Skin of body (tissue), 1 donor: ENCODE measurements at regions not wholly inside any gene's neighbourhood (a gene's known extent, or its start where the extent isn't known, plus 50 kb on each side); places are given as distances from the start of the nearest gene placed in this dataset.
"Not testable (repeated sequence)": the region's sequence is repeated elsewhere in the genome, so short reads cannot be mapped to it uniquely, and the experiment has no call there.

Experiments
- DNase-seq: peaks from one replicate; lab custom pipeline; 2025; lab: John Stamatoyannopoulos, UW

DNA sequence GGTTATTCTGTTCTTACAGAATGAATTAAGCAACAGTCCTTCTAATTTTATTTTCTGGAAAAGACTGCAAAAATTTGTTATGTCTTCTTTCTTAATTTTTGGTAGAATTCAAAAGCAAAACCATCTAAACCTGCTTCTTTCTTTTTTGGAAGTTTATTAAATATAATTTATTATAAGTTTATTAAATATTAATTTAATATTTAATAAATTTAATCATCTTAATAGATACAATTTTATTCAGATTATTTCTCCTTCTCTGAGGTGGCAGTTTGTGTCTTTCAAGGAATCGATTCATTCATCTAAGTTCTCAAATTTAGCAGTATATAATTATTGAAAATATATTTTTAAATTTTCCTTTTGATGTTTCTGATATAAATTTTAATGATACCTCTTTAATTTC lies 837.5 kb upstream of the LRRC4C start:
- no peak for DNase-seq

GRCh38 chr11:42299780-42300179 lies 840.3 kb upstream of the LRRC4C start:
- DNase-seq = no peak

- no peak for DNase-seq
These were observed 842.3 kb upstream of the LRRC4C start for GRCh38 chr11:42301777-42302176.

DNA sequence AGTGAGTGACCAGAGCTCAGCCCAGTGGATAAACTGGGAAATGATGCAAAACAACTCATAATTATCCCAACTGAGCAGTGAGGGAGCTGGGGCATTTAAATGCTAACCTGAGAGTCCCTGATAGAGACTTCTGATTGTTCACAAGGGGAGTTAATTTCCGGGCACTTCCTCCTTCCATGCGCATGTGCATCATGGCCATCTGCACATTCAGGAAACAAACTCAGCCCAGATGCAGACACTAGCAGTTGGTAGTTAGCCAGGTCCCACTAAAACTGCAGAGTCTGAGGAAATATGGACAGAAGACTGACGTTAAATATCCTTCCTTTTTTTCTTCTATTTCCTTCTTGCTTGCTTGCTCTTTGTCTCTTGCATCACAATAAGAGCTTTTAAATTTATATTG lies 852.1 kb upstream of the LRRC4C start:
- peak; percentile 62 for DNase-seq

DNA sequence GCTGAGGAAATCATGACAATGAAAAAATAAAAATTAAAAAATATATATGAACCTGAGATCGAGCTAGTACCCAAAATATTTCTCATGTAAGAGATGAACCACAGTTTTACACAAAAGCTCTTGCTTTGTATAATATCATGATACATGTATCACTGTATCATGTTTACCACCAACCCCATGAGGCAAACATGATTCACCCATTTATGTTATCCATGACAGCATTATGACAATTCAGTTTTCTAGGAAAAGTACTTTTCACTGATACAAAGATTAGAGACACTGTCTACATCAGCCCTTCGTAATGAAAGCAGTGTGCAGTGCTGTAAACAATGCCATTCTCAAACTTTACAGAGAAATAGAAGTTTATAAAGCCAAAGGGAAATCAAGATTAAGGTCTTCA lies 852.5 kb upstream of the LRRC4C start:
- no peak for DNase-seq

- DNase-seq = no peak
These were observed 855.8 kb upstream of the LRRC4C start for GRCh38 chr11:42315267-42315666.

GRCh38 chr11:42315846-42316245 lies 856.4 kb upstream of the LRRC4C start:
- DNase-seq = no peak

- DNase-seq = no peak
These were observed 860.5 kb upstream of the LRRC4C start for GRCh38 chr11:42319921-42320320.

GRCh38 chr11:42329929-42330565 lies 870.6 kb upstream of the LRRC4C start:
- no peak for DNase-seq

DNA sequence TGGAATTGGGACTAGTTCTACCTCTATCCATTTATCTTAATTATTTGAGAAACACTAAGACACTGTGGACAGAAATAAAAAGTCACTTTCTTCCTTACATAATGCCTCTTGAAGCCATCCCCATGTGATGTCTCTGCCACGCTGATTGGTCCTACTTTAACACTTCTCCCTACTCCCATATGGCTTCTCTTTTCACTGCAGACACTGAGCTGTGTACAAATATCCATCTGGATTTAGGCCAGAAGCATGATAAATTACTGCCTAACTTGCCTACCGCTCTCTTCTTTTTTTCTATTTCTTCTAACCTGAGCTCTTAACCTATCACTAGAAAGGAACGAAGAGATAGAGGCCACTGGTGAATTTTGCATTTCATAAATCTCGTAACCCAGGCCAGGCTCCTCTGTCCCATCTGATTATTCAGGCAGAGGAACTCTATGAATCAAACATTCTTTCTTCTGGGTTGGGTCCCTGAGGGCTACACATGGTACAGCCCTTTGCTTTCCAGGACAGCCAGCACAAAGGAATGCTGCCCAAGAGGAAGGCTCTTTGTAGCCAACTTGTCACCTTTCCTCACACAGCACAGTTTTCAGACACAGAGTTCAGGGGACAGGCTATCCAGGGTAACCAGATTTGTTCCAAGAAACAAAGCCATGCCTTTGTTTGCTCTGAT lies 878.5 kb upstream of the LRRC4C start:
- DNase-seq = no peak

DNA sequence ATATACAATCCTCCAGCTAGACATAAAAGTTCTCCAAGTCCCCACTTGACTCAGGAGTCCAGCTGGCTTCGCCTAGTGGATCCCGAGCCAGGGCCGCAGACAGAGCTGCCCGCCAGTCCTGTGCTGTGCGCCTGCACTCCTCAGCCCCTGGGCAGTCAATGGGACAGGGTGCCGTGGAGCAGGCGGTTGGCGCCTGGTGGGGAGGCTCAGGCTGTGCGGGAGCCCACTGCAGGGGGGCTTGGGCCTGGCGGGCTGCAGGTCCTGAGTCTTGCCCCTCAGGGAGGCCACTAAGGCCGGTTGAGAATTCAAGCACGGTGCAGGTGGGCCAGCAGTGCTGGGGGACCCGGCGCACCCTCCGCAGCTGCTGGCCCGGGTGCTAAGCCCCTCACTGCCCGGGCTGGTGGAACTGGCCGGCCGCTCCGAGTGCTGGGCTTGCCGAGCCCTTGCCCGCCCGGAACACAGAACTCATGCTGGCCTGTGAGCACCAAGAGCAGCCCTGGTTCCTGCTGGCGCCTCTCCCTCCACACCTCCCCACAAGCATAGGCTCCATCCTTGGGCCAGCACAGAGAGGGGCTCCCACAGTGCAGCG lies 884.8 kb upstream of the LRRC4C start:
- DNase-seq = no peak

GRCh38 chr11:42345933-42346332 lies 886.5 kb upstream of the LRRC4C start:
- DNase-seq = no peak

- no peak for DNase-seq
These were observed 904.2 kb upstream of the LRRC4C start for GRCh38 chr11:42363701-42364100.

DNA sequence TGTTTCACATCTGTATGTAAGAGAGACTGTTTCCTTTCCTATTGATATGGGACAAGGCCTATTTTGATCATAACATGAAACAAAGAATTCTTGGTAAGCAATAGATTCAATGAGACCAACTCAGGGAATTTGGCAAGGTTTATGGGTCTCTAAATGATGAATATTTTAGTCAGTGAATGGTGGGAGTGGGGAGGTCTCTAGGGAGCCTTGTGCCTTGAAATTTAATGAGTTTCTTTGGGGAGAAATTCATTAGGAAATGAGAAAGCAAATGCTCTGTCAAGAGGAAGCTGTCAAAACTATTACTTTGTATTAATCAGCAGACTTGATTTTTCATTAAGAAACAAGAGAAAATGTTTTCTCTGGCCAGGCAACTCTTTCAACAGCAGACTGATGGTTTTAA lies 921.7 kb upstream of the API5 start:
- no peak for DNase-seq

GRCh38 chr11:42397483-42397882 lies 914.3 kb upstream of the API5 start:
- no peak for DNase-seq

DNA sequence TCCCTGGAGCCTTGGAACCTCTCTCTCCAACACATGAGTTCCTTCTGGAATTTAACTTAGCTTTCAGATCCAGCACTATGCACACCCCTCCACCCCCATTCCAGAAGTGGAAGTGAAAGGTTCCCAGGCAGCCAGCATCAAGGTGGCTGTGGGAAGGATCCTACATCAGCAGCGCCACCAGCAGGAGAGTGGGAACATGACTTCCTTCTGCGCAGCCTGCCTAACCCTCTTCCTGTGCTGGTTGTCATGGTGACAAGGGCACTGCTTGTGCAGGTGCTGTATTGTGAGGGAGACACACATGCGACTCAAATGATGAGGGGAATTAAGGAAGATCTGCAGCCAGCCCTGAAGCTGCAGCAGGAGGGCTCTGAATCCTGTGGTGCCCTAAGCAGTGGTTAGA lies 904.5 kb upstream of the API5 start:
- DNase-seq = no peak

GRCh38 chr11:42410251-42410955 lies 901.4 kb upstream of the API5 start:
- no peak for DNase-seq

DNA sequence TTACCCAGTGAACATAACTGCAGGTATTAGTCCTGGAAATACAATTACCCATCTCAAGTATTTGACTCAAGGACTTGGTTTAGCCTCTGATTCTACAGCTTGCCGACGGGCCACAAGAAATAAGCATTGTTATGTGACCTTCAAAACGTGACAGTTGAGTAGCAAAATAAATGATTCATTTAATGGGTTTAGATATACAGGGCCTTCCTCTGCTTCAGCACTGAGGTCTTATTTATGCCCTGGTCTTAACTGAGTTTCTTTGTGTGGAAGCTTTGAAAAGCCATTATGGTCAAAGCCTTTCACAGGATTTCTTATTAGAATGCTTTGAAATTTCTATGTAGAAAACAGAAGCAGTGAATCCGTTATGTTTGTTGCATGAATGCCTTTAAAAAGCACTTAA lies 899.2 kb upstream of the API5 start:
- no peak for DNase-seq

GRCh38 chr11:42417691-42418090 lies 894.1 kb upstream of the API5 start:
- no peak for DNase-seq

DNA sequence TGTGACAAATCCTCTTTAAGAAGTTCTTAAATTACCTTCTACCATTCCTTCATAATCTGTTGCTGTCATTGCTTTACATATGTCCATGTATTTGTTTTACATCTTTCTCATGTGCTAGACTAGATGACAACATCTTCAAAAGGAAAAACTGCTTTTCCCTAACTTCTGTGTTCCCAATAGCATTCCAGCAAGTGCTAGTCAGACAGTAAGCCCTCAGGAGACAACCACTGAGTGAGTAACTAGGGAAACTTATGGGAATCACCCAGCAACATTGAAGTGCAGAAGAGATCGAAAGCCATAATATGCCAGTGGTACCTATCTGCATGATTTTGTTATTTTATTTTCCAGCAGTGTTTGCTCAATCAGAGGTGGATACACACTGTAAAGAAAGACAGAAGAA lies 889.7 kb upstream of the API5 start:
- no peak for DNase-seq

- DNase-seq = not testable (repeated sequence)
These were observed 876.9 kb upstream of the API5 start for GRCh38 chr11:42434911-42435310.

DNA sequence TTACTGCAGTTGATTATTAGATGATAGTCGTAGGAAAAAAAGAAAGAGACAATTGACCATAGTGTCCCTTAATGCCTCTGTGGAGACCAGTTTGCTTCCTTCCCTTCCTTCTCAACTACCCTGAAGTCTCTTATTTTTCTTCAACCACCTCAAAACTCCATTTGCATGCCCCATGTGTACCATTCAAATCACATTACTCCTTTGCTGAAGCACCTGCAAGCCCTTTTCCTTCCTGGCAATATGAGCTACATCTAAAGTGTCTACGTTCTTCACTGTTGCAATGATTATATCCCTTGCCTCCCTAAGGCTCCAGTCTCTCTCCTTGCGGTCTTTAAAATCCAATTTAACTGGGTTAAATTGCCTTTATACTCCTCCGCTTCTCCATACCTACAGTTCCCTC lies 867.4 kb upstream of the API5 start:
- DNase-seq = no peak
